ENCODE measurements at regions not wholly inside any gene's neighbourhood (a gene's known extent, or its start where the extent isn't known, plus 50 kb on each side); places are given as distances from the start of the nearest gene placed in this dataset.

GRCh38 chr10:35843524-35844181 lies 201.6 kb upstream of the FZD8 start:
- Histone ChIP-seq H3K27ac (ENCODE audit: low read depth in 1 of 2, low read length in 1 of 2) (no peak overlapping the region), H3K4me1 (ENCODE audit: control insufficient read depth in 5 of 5, insufficient read depth in 5 of 5, low read length in 5 of 5) (peaks cover 0 to 14% (median 0%) of the 10 kb centered on the region in 5 donors), H3K4me3 (no peak overlapping the region), H3K36me3 (ENCODE audit: control insufficient read depth in 4 of 4, insufficient read depth in 4 of 4, low read length in 4 of 4) (no peaks in the 10 kb centered on the region), H3K9ac (ENCODE audit: insufficient read depth in 1 of 2, low read length in 2 of 2) (no peak overlapping the region), H3K27me3 (ENCODE audit: control insufficient read depth in 3 of 3, insufficient read depth in 3 of 3, low read length in 2 of 3) (peaks cover 0 to 3% (median 0%) of the 10 kb centered on the region in 3 donors), H3K9me3 (ENCODE audit: control insufficient read depth in 4 of 4, insufficient read depth in 3 of 4, low read length in 3 of 4) (no peaks in the 10 kb centered on the region)
- TF ChIP-seq, protein P1, sequence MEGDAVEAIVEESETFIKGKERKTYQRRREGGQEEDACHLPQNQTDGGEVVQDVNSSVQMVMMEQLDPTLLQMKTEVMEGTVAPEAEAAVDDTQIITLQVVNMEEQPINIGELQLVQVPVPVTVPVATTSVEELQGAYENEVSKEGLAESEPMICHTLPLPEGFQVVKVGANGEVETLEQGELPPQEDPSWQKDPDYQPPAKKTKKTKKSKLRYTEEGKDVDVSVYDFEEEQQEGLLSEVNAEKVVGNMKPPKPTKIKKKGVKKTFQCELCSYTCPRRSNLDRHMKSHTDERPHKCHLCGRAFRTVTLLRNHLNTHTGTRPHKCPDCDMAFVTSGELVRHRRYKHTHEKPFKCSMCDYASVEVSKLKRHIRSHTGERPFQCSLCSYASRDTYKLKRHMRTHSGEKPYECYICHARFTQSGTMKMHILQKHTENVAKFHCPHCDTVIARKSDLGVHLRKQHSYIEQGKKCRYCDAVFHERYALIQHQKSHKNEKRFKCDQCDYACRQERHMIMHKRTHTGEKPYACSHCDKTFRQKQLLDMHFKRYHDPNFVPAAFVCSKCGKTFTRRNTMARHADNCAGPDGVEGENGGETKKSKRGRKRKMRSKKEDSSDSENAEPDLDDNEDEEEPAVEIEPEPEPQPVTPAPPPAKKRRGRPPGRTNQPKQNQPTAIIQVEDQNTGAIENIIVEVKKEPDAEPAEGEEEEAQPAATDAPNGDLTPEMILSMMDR (IDR thresholded peaks at IDR 0.05; ENCODE audit: control extremely low read depth, extremely low read depth) = no peak
- peak; percentile 34 for ATAC-seq (ENCODE audit: insufficient read depth, low FRiP score)
- WGBS, 2 donors = 34 to 37% methylated on average over 13 of the region's 13 CpGs
- DNase-seq = peak; percentile 20 to 55 (median 44)

DNA sequence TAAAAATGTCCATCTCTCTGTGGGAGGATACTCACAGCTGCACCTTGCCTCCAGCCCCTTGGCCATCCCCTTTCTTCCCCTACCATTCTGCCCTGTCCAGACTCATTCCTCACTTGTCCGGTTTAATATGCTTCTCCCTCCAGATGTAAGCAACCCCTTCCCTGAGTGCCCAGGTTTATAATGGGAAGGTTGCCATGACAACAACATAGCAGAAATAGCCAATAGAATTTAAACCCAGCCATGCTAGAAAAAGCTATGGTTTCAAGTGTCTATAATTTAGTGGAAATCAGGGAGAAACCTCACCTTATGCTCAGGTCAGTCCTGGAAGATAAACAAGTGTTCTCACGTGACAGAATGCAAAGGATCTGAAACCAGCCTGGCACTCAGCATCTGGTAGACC lies 196.0 kb upstream of the FZD8 start:
- no peak overlapping the region for H3K4me3 ChIP-seq
- H3K9me3 ChIP-seq (ENCODE audit: control insufficient read depth in 4 of 4, insufficient read depth in 3 of 4, low read length in 3 of 4) = no peaks in the 10 kb centered on the region
- no peaks in the 10 kb centered on the region for H3K36me3 ChIP-seq (ENCODE audit: control insufficient read depth in 4 of 4, insufficient read depth in 4 of 4, low read length in 4 of 4)
- H3K27ac ChIP-seq (ENCODE audit: low read depth in 1 of 2, low read length in 1 of 2) = no peak overlapping the region
- ATAC-seq (ENCODE audit: insufficient read depth, low FRiP score) = no peak
- H3K27me3 ChIP-seq (ENCODE audit: control insufficient read depth in 3 of 3, insufficient read depth in 3 of 3, low read length in 2 of 3) = no peaks in the 10 kb centered on the region
- TF ChIP-seq, protein P1 (IDR thresholded peaks at IDR 0.05; ENCODE audit: control extremely low read depth, extremely low read depth) = no peak
- H3K9ac ChIP-seq (ENCODE audit: insufficient read depth in 1 of 2, low read length in 2 of 2) = no peak overlapping the region
- 79 to 93% methylated on average over 2 of the region's 2 CpGs for WGBS, 2 donors
- no peaks in the 10 kb centered on the region for H3K4me1 ChIP-seq (ENCODE audit: control insufficient read depth in 5 of 5, insufficient read depth in 5 of 5, low read length in 5 of 5)
- no peak for DNase-seq

- Histone ChIP-seq H3K36me3 (ENCODE audit: control insufficient read depth in 4 of 4, insufficient read depth in 4 of 4, low read length in 4 of 4) (no peaks in the 10 kb centered on the region), H3K4me3 (no peak overlapping the region), H3K27ac (ENCODE audit: low read depth in 1 of 2, low read length in 1 of 2) (no peak overlapping the region), H3K27me3 (ENCODE audit: control insufficient read depth in 3 of 3, insufficient read depth in 3 of 3, low read length in 2 of 3) (no peaks in the 10 kb centered on the region), H3K9me3 (ENCODE audit: control insufficient read depth in 4 of 4, insufficient read depth in 3 of 4, low read length in 3 of 4) (no peaks in the 10 kb centered on the region), H3K9ac (ENCODE audit: insufficient read depth in 1 of 2, low read length in 2 of 2) (no peak overlapping the region), H3K4me1 (ENCODE audit: control insufficient read depth in 5 of 5, insufficient read depth in 5 of 5, low read length in 5 of 5) (no peaks in the 10 kb centered on the region)
- WGBS, 2 donors = 91 to 93% methylated on average over 3 of the region's 3 CpGs
- DNase-seq (no peak), ATAC-seq (ENCODE audit: insufficient read depth, low FRiP score) (no peak)
- TF ChIP-seq, protein P1 (IDR thresholded peaks at IDR 0.05; ENCODE audit: control extremely low read depth, extremely low read depth) = no peak
Observed at GRCh38 chr10:35835545-35835944, 193.4 kb upstream of the FZD8 start.
